Right hindlimb (tissue), 1 donor: ENCODE measurements at regions not wholly inside any gene's neighbourhood (a gene's known extent, or its start where the extent isn't known, plus 50 kb on each side); places are given as distances from the start of the nearest gene placed in this dataset.
A peak's percentile ranks its signal among the peaks of the same experiment; 100 is the strongest.
"Not testable (repeated sequence)": the region's sequence is repeated elsewhere in the genome, so short reads cannot be mapped to it uniquely, and the experiment has no call there.

Experiments
- DNase-seq: peaks from one replicate; pipeline ENCODE4 v3.0.0-alpha.2; 2018

GRCh38 chr7:142461437-142461836 lies 203.6 kb upstream of the PRSS58 start:
- no peak for DNase-seq

GRCh38 chr7:142460402-142461117 lies 202.7 kb upstream of the PRSS58 start:
- DNase-seq: no peak

GRCh38 chr7:142459551-142459963 lies 201.7 kb upstream of the PRSS58 start:
- DNase-seq: peak; percentile 67

- DNase-seq: no peak
Measured at GRCh38 chr7:142457146-142457703, 199.4 kb upstream of the PRSS58 start.

- DNase-seq: no peak
Measured at GRCh38 chr7:142455392-142455791, 197.5 kb upstream of the PRSS58 start.

GRCh38 chr7:142454862-142455261 lies 197.0 kb upstream of the PRSS58 start:
- DNase-seq: no peak

- DNase-seq: no peak
Measured at GRCh38 chr7:142452791-142453190, 194.9 kb upstream of the PRSS58 start.

- DNase-seq: no peak
Measured at GRCh38 chr7:142451817-142452216, 194.0 kb upstream of the PRSS58 start.

GRCh38 chr7:142451296-142451695 lies 193.4 kb upstream of the PRSS58 start:
- DNase-seq: no peak

GRCh38 chr7:142450695-142451094 lies 192.8 kb upstream of the PRSS58 start:
- DNase-seq: no peak

GRCh38 chr7:142450206-142450605 lies 192.3 kb upstream of the PRSS58 start:
- no peak for DNase-seq

- DNase-seq: not testable (repeated sequence)
Measured at GRCh38 chr7:142448857-142449256, 191.0 kb upstream of the PRSS58 start.

GRCh38 chr7:142447762-142448161 lies 189.9 kb upstream of the PRSS58 start:
- no peak for DNase-seq

- DNase-seq: no peak
Measured at GRCh38 chr7:142445019-142445686, 187.3 kb upstream of the PRSS58 start.

- DNase-seq: no peak
Measured at GRCh38 chr7:142443216-142444010, 185.6 kb upstream of the PRSS58 start.

- no peak for DNase-seq
Measured at GRCh38 chr7:142442396-142442795, 184.5 kb upstream of the PRSS58 start.

GRCh38 chr7:142440906-142441411 lies 183.1 kb upstream of the PRSS58 start:
- DNase-seq: no peak

- DNase-seq: no peak
Measured at GRCh38 chr7:142440219-142440905, 182.5 kb upstream of the PRSS58 start.

- DNase-seq: no peak
Measured at GRCh38 chr7:142439739-142440138, 181.9 kb upstream of the PRSS58 start.

GRCh38 chr7:142438923-142439515 lies 181.2 kb upstream of the PRSS58 start:
- no peak for DNase-seq

GRCh38 chr7:142438235-142438922 lies 180.5 kb upstream of the PRSS58 start:
- DNase-seq: no peak

- DNase-seq: no peak
Measured at GRCh38 chr7:142437741-142438140, 179.9 kb upstream of the PRSS58 start.
